Fibroblast of lung (primary cell): ENCODE measurements at regions not wholly inside any gene's neighbourhood (a gene's known extent, or its start where the extent isn't known, plus 50 kb on each side); places are given as distances from the start of the nearest gene placed in this dataset.

ENCODE experiments used
- EZH2 ChIP-seq: IDR thresholded peaks from 2 replicates; pipeline ENCODE4 v1.5.1; 2012; ENCODE audit warnings: low read length, control low read depth, mild to moderate bottlenecking; ENCODE audit errors: missing control alignments
- TF ChIP-seq, protein P1 (sequence below), 2 donors: IDR thresholded peaks in 1 of 2; conservative IDR thresholded peaks in 1 of 2; 1 replicate in 1 of 2; 2 replicates in 1 of 2; pipeline ENCODE4 v1.5.1; 2011 to 2012; ENCODE audit warnings: low read length in 2 of 2, control low read depth in 1 of 2, inconsistent platforms in 1 of 2, low read depth in 1 of 2, mild to moderate bottlenecking in 1 of 2

DNA sequence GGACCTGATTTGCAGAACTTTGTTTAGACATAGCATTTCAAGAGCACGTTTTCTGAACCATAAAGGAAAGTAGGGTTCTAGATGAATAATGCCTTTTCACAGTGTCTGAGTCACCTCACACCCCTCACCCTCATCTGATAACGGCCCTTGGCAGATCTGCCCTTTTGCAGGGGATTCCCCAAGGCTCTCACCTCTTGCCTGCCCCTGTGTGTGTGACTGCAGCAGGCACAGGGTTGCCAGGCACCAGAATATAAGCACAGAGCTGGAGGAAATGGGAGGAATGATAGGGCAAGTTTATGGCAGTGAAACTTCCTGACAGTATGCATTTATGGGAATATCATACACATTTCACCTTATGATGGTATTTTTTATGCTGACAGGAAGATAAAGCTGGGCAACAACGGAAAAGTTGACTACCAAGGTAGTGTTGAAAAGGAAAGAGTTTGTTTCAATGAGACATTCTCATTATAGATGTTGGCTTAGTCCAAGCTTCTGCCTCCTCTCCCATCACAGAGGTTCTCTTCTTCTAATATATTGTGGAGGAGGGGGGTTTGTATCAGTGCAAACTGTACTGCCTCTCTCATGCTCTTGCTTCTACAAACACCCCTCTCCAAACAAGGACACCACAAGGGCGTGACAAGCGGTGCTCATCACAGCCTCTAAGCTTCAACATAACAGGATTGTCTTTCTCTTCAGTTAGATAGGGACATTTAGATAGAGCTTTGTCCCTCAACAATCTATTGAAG is 101.5 kb upstream of the BACH2 start:
- TF ChIP-seq, protein P1, sequence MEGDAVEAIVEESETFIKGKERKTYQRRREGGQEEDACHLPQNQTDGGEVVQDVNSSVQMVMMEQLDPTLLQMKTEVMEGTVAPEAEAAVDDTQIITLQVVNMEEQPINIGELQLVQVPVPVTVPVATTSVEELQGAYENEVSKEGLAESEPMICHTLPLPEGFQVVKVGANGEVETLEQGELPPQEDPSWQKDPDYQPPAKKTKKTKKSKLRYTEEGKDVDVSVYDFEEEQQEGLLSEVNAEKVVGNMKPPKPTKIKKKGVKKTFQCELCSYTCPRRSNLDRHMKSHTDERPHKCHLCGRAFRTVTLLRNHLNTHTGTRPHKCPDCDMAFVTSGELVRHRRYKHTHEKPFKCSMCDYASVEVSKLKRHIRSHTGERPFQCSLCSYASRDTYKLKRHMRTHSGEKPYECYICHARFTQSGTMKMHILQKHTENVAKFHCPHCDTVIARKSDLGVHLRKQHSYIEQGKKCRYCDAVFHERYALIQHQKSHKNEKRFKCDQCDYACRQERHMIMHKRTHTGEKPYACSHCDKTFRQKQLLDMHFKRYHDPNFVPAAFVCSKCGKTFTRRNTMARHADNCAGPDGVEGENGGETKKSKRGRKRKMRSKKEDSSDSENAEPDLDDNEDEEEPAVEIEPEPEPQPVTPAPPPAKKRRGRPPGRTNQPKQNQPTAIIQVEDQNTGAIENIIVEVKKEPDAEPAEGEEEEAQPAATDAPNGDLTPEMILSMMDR (conservative IDR thresholded peaks at IDR 0.05 in 1 of 2, IDR thresholded peaks at IDR 0.05 in 1 of 2; ENCODE audit: low read depth in 1 of 2, low read length in 2 of 2), result no peak
- no peak for TF ChIP-seq EZH2
